ENCODE measurements at regions not wholly inside any gene's neighbourhood (a gene's known extent, or its start where the extent isn't known, plus 50 kb on each side); places are given as distances from the start of the nearest gene placed in this dataset.

- TF ChIP-seq EZH2 (IDR thresholded peaks at IDR 0.05; ENCODE audit: insufficient read depth, poor library complexity, severe bottlenecking) (no peak), EZH2phosphoT487 (IDR thresholded peaks at IDR 0.05; ENCODE audit: insufficient read depth, low read depth) (no peak)
These were observed 697.9 kb downstream of the BRD1 start for GRCh38 chr22:49129736-49130135.
